ENCODE measurements at regions not wholly inside any gene's neighbourhood (a gene's known extent, or its start where the extent isn't known, plus 50 kb on each side); places are given as distances from the start of the nearest gene placed in this dataset.

DNA sequence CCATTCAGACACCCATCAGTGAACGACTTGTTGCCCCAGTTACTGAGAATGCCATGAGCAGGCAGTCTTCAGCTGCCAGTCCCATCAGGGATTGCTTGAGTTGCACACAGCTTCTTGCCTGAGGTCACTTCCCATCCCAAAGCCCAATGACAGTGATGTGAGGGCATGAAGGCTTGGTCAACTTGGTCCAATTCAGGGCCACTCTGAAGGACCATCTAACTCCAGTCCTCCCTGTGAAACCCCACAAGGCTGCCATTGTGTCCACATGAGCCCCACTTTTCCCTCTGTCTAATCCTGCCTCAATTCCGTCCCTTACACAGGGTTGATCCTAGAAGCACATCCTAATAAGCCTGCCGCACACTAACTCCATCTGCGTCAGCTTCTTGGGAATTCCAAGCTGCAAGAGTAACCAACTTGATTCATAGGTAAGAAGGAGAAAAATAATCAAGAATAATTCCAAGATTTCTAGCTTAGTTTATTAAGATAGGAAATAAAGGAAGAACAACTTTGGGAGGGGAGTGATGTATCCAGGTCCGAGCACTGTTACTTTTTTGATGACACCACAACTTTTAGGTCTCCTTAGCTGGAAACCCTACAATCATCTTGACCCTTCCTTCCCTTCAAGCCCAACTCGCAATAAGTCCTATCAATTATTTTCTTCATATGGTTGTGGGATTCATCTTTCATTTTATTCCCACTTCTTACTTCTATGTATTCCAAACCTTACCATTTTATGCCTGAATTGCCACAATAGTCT lies 110.9 kb downstream of the LRRC30 start:
- TF ChIP-seq POLR2AphosphoS5 (IDR thresholded peaks at IDR 0.05), result no peak
- no peak for TF ChIP-seq POLR2A (IDR thresholded peaks at IDR 0.05)
- TF ChIP-seq, protein P1, sequence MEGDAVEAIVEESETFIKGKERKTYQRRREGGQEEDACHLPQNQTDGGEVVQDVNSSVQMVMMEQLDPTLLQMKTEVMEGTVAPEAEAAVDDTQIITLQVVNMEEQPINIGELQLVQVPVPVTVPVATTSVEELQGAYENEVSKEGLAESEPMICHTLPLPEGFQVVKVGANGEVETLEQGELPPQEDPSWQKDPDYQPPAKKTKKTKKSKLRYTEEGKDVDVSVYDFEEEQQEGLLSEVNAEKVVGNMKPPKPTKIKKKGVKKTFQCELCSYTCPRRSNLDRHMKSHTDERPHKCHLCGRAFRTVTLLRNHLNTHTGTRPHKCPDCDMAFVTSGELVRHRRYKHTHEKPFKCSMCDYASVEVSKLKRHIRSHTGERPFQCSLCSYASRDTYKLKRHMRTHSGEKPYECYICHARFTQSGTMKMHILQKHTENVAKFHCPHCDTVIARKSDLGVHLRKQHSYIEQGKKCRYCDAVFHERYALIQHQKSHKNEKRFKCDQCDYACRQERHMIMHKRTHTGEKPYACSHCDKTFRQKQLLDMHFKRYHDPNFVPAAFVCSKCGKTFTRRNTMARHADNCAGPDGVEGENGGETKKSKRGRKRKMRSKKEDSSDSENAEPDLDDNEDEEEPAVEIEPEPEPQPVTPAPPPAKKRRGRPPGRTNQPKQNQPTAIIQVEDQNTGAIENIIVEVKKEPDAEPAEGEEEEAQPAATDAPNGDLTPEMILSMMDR (IDR thresholded peaks at IDR 0.05), result no peak
- TF ChIP-seq EP300 (IDR thresholded peaks at IDR 0.05), result no peak

All from gastroesophageal sphincter (tissue), 3 donors.